Stimulated activated CD4-positive, alpha-beta T cell treated with anti-CD3 and anti-CD28 coated beads, Interleukin-1b, Interleukin-23, amount 100 ng/mL, for 24 hours (primary cell): ENCODE measurements at regions not wholly inside any gene's neighbourhood (a gene's known extent, or its start where the extent isn't known, plus 50 kb on each side); places are given as distances from the start of the nearest gene placed in this dataset.

Source experiments
- DNase-seq, 4 experiments: peaks; one replicate each; pipeline ENCODE4 v3.0.0-alpha.2; 2020; ENCODE audit warnings: low read depth in 4 of 4, low spot score in 1 of 4

DNA sequence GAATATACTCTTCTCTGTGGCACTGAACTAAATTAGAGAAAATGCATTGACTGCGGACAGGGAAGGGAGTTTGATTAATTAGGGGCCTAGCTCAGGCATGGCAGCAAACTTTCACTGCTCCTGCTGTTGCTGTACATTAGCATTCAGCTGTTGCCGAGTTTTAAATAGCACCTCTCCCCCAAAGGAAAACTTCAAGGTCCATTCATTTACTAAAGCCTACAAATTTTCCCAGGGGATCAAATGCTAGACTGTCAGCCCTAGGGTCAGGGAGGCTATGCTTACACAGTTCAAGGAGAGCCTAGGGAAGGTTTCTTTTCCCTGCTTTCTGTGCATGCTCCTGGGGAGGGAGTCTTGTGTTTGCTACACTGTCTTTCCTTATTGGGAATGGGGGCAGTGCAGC is 60.0 kb upstream of the GZMB start:
- no peak for DNase-seq

DNA sequence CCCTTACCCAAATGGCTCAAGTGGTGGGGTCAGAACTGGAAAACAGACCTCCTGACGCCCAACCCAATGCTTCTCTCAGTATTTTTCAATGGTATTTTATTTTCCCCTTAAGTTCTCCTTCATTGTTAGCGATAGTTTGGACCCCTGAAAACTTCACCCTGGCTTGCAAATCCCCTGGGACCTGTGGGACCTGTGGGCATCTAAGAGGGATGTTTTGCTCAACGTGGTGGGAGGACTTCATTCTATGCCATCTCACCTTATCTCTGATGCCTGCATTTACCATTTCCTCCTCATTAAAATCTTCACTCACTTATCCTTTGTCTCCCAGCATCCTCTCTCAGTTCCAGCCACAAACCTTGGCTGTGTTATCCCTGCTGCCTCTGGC is 59.4 kb upstream of the GZMB start:
- DNase-seq, result no peak

DNA sequence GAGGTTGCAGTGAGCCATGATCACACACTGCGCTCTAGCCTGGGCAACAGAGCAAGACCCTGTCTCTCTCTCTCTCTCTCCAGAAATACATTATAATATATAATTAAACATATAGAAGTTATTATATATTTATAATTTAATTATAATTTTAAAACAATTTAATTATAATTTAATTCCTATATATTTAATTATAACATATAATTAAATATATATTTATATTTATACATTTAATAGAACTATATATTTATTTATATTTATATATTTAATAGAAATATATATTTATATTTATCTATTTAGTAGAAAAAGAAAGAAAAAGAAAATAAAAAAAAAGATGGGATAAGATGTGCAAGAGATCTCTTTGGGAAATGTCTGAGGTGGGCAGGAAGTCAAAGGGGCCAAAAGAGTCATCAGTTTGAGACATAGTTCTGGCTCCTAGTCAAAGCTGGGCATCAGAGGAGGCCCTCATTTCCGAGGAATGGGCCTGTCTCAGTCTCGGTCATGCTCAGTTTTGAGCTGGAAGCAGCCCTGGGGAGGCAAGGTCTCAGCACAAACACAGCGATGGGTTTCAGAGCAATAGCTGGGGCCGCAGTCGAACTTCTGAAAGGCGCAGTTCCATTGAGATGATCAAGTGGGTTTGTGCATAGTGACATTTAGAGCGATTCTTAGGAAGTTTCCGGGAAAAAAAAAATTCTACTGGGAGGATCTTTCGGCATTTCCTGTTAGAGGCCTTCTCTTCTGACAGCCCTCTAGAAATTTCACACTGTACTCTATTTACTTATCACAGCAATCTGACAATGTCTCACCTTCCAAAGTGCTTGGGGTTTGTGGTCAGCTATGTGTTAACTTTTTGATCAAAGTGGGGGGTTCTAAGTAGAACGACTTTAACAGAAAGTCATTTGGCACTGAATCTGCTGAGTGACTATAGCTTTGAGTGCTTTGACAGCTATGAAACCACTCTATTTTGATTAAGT is 58.7 kb upstream of the GZMB start:
- DNase-seq, result no peak

DNA sequence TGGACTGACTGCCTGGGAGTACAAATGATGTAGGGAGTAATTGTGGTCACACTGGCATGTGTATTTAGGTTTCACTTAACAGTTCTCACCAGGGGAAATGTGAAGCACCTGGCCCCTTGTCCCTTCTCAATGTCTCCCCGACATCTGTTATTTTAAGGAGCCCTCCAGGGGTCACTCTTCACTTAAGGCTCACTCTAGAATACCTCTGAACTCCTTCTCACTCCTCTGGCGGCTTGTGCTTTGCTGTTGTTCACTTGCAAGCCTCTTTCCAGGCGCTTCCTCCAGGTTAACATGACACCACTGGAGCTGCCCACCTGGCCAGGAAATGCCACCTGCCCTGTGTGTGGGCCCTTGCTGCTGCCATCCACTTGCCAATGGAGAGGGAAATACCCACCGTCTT is 56.5 kb upstream of the GZMB start:
- DNase-seq, result no peak

DNA sequence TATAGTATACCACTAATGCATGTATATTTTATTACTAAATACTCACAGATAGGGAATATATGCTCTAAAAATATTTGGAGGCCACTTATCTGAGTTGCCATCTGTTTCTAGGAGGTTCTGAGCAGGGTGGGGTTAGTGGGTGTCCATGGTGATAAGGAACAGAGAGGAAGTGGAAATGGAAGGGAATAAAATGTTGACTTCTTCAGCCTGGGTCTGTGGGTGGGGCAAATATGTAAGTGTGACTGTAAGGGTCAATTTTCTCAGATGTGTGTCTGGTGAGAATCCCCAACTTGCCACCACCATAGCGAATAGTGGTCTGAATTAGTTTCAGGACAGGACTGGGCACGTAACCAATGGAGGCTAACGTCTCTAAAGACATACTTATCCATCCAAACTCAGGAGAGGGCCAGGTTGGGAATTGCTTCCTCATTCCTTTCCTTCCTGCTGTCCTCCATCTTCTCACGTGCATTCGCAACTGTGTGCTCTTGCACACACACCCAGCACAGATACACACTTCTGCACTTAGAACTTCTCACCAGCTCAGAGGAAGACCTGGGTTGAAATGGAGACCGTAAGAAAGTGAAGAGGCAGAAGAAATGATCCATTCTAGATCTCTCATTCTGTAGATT is 54.2 kb upstream of the GZMB start:
- DNase-seq, result no peak
